ENCODE measurements at regions not wholly inside any gene's neighbourhood (a gene's known extent, or its start where the extent isn't known, plus 50 kb on each side); places are given as distances from the start of the nearest gene placed in this dataset.

GRCh38 chr18:40404284-40404683 lies 1550.8 kb upstream of the PIK3C3 start:
- no peak overlapping the region for H3K27ac ChIP-seq (ENCODE audit: low read depth)

More at GRCh38 chr18:40404284-40404683, 1550.8 kb upstream of the PIK3C3 start:
- Histone ChIP-seq H3K4me2 (no peak overlapping the region), H3K27me3 (ENCODE audit: insufficient read depth) (no peaks in the 10 kb centered on the region), H3K36me3 (ENCODE audit: insufficient read depth) (no peaks in the 10 kb centered on the region), H3K4me1 (ENCODE audit: insufficient read depth) (peaks cover 9% of the 10 kb centered on the region), H3K4me3 (no peak overlapping the region), H3F3A (replicated peaks; ENCODE audit: low read depth) (no peaks in the 10 kb centered on the region), H2AFZ (no peak overlapping the region), H3K79me2 (replicated peaks; ENCODE audit: insufficient read depth) (no peaks in the 10 kb centered on the region), H3K9me2 (ENCODE audit: insufficient read depth) (no peaks in the 10 kb centered on the region; the same call in 1 of the 2 replicates), H4K20me1 (replicated peaks; ENCODE audit: insufficient read depth) (no peaks in the 10 kb centered on the region)
- no peak overlapping the region for H3K27ac Mint-ChIP-seq
- H3K4me1 Mint-ChIP-seq: peaks cover 14% of the 10 kb centered on the region
- no peak overlapping the region for H3K4me3 Mint-ChIP-seq
- TF ChIP-seq NANOG (IDR thresholded peaks at IDR 0.05; ENCODE audit: borderline replicate concordance) (no peak), STAT1 (IDR thresholded peaks at IDR 0.05; ENCODE audit: unreplicated experiment) (no peak), ZNF462 (CRISPR knock-in tag; IDR thresholded peaks at IDR 0.05) (no peak), CREB1 (CRISPR knock-in tag; IDR thresholded peaks at IDR 0.05; ENCODE audit: low read depth) (no peak), EZH2phosphoT487 (IDR thresholded peaks at IDR 0.05; ENCODE audit: unreplicated experiment) (no peak), JUNB (IDR thresholded peaks at IDR 0.05; ENCODE audit: unreplicated experiment) (no peak), ZNF114 (CRISPR knock-in tag; IDR thresholded peaks at IDR 0.05) (no peak), EZH2 (IDR thresholded peaks at IDR 0.05; ENCODE audit: low read depth, unreplicated experiment) (no peak), ZNF331 (CRISPR knock-in tag; IDR thresholded peaks at IDR 0.05; ENCODE audit: low read depth) (no peak), POLR2AphosphoS5 (IDR thresholded peaks at IDR 0.05; ENCODE audit: low read depth) (no peak)
- TF ChIP-seq, protein P1, sequence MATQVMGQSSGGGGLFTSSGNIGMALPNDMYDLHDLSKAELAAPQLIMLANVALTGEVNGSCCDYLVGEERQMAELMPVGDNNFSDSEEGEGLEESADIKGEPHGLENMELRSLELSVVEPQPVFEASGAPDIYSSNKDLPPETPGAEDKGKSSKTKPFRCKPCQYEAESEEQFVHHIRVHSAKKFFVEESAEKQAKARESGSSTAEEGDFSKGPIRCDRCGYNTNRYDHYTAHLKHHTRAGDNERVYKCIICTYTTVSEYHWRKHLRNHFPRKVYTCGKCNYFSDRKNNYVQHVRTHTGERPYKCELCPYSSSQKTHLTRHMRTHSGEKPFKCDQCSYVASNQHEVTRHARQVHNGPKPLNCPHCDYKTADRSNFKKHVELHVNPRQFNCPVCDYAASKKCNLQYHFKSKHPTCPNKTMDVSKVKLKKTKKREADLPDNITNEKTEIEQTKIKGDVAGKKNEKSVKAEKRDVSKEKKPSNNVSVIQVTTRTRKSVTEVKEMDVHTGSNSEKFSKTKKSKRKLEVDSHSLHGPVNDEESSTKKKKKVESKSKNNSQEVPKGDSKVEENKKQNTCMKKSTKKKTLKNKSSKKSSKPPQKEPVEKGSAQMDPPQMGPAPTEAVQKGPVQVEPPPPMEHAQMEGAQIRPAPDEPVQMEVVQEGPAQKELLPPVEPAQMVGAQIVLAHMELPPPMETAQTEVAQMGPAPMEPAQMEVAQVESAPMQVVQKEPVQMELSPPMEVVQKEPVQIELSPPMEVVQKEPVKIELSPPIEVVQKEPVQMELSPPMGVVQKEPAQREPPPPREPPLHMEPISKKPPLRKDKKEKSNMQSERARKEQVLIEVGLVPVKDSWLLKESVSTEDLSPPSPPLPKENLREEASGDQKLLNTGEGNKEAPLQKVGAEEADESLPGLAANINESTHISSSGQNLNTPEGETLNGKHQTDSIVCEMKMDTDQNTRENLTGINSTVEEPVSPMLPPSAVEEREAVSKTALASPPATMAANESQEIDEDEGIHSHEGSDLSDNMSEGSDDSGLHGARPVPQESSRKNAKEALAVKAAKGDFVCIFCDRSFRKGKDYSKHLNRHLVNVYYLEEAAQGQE (IDR thresholded peaks at IDR 0.05; ENCODE audit: unreplicated experiment): no peak
- TF ChIP-seq, protein P2, sequence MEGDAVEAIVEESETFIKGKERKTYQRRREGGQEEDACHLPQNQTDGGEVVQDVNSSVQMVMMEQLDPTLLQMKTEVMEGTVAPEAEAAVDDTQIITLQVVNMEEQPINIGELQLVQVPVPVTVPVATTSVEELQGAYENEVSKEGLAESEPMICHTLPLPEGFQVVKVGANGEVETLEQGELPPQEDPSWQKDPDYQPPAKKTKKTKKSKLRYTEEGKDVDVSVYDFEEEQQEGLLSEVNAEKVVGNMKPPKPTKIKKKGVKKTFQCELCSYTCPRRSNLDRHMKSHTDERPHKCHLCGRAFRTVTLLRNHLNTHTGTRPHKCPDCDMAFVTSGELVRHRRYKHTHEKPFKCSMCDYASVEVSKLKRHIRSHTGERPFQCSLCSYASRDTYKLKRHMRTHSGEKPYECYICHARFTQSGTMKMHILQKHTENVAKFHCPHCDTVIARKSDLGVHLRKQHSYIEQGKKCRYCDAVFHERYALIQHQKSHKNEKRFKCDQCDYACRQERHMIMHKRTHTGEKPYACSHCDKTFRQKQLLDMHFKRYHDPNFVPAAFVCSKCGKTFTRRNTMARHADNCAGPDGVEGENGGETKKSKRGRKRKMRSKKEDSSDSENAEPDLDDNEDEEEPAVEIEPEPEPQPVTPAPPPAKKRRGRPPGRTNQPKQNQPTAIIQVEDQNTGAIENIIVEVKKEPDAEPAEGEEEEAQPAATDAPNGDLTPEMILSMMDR (conservative IDR thresholded peaks at IDR 0.05; ENCODE audit: low read depth in 2 of 2): no peak
- TF ChIP-seq, protein P3, sequence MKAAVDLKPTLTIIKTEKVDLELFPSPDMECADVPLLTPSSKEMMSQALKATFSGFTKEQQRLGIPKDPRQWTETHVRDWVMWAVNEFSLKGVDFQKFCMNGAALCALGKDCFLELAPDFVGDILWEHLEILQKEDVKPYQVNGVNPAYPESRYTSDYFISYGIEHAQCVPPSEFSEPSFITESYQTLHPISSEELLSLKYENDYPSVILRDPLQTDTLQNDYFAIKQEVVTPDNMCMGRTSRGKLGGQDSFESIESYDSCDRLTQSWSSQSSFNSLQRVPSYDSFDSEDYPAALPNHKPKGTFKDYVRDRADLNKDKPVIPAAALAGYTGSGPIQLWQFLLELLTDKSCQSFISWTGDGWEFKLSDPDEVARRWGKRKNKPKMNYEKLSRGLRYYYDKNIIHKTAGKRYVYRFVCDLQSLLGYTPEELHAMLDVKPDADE (IDR thresholded peaks at IDR 0.05): no peak
- H3K36me3 Mint-ChIP-seq (ENCODE audit: low read depth): no peaks in the 10 kb centered on the region
- no peaks in the 10 kb centered on the region for H3K9me3 Mint-ChIP-seq
- H3K27me3 Mint-ChIP-seq (ENCODE audit: insufficient read depth, low read depth, poor library complexity): peaks cover 2% of the 10 kb centered on the region
- no peak for ATAC-seq
- DNase-seq (ENCODE audit: low spot score): no peak

Measured in GM23338 (cell line).